Spleen (tissue), 7 donors: ENCODE measurements at regions not wholly inside any gene's neighbourhood (a gene's known extent, or its start where the extent isn't known, plus 50 kb on each side); places are given as distances from the start of the nearest gene placed in this dataset.

ENCODE experiments used
- CTCF ChIP-seq, 11 experiments: fragments of 200-600 bp in 7 of 11; fragments of 450-650 bp in 4 of 11; sonication (generic) in 4 of 11; IDR thresholded peaks in 8 of 11; conservative IDR thresholded peaks in 3 of 11; 1 replicate in 7 of 11; 2 replicates in 4 of 11; pipeline versions ENCODE4 v1.4.0 to v1.8.0; 2016 to 2021; ENCODE audit warnings: antibody characterized with exemption in 11 of 11, inconsistent platforms in 4 of 11, mild to moderate bottlenecking in 1 of 11
- POLR2A ChIP-seq, 3 donors: fragments of 450-650 bp; IDR thresholded peaks; one replicate each; pipeline ENCODE4 v1.5.1; 2017; ENCODE audit warnings: antibody characterized with exemption in 3 of 3, mild to moderate bottlenecking in 1 of 3
- POLR2AphosphoS5 ChIP-seq, 3 donors: sonication (generic); formaldehyde crosslinking; IDR thresholded peaks; one replicate each; pipeline ENCODE4 v1.5.1; 2017; ENCODE audit warnings: antibody characterized with exemption in 3 of 3
- donor health status: DM: no; HTN: no; CAD: no; lungs with moderate emphysema.
- donor health status: DM: no; HTN: no; CAD: no.
- donor health status: DM: no; HTN: no; CAD: no.

- no peak for TF ChIP-seq CTCF (IDR thresholded peaks at IDR 0.05 in 8 of 11, conservative IDR thresholded peaks at IDR 0.05 in 3 of 11)
- no peak for TF ChIP-seq POLR2A (IDR thresholded peaks at IDR 0.05)
- TF ChIP-seq POLR2AphosphoS5 (IDR thresholded peaks at IDR 0.05) = no peak
Observed at GRCh38 chr2:181319286-181319685, 137.9 kb upstream of the ITGA4 start.
